ENCODE measurements at regions not wholly inside any gene's neighbourhood (a gene's known extent, or its start where the extent isn't known, plus 50 kb on each side); places are given as distances from the start of the nearest gene placed in this dataset.

- POLR2A ChIA-PET (ENCODE audit: low non-redundant PET) = no interaction called here
- CTCF ChIA-PET = no interaction called here
- no peak overlapping the region for H3K27ac ChIP-seq
- no peak for DNase-seq (ENCODE audit: low spot score)
- TF ChIP-seq, protein P1, sequence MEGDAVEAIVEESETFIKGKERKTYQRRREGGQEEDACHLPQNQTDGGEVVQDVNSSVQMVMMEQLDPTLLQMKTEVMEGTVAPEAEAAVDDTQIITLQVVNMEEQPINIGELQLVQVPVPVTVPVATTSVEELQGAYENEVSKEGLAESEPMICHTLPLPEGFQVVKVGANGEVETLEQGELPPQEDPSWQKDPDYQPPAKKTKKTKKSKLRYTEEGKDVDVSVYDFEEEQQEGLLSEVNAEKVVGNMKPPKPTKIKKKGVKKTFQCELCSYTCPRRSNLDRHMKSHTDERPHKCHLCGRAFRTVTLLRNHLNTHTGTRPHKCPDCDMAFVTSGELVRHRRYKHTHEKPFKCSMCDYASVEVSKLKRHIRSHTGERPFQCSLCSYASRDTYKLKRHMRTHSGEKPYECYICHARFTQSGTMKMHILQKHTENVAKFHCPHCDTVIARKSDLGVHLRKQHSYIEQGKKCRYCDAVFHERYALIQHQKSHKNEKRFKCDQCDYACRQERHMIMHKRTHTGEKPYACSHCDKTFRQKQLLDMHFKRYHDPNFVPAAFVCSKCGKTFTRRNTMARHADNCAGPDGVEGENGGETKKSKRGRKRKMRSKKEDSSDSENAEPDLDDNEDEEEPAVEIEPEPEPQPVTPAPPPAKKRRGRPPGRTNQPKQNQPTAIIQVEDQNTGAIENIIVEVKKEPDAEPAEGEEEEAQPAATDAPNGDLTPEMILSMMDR (conservative IDR thresholded peaks at IDR 0.05; ENCODE audit: low read depth) = no peak
Measured at GRCh38 chr1:76023669-76024435, 50.7 kb upstream of the ST6GALNAC3 start.
